ENCODE measurements at regions not wholly inside any gene's neighbourhood (a gene's known extent, or its start where the extent isn't known, plus 50 kb on each side); places are given as distances from the start of the nearest gene placed in this dataset.

DNA sequence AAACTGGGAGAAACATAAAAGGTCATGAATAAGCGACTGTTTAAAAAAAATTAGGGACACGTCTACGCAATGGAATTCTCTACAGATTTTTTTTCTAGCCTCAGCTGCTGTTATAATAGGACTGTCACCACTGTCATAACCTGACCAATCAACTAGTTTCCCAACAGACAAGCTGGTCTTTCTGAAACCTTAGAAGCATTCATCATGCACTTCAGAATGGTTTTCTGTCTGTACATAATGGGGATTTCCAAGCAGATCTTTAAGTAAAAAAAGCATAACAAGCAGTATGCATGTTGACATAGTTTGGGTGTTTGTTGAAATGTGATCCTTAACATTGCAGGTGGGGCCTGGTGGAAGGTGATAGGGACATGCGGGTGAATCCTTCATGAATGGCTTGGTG lies 58.3 kb upstream of the SEMA6A start:
- no peak for TF ChIP-seq EZH2 (IDR thresholded peaks at IDR 0.05; ENCODE audit: borderline replicate concordance, low read depth, low read length, severe bottlenecking)
- TF ChIP-seq, protein P1, sequence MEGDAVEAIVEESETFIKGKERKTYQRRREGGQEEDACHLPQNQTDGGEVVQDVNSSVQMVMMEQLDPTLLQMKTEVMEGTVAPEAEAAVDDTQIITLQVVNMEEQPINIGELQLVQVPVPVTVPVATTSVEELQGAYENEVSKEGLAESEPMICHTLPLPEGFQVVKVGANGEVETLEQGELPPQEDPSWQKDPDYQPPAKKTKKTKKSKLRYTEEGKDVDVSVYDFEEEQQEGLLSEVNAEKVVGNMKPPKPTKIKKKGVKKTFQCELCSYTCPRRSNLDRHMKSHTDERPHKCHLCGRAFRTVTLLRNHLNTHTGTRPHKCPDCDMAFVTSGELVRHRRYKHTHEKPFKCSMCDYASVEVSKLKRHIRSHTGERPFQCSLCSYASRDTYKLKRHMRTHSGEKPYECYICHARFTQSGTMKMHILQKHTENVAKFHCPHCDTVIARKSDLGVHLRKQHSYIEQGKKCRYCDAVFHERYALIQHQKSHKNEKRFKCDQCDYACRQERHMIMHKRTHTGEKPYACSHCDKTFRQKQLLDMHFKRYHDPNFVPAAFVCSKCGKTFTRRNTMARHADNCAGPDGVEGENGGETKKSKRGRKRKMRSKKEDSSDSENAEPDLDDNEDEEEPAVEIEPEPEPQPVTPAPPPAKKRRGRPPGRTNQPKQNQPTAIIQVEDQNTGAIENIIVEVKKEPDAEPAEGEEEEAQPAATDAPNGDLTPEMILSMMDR (IDR thresholded peaks at IDR 0.05; ENCODE audit: extremely low read depth in 1 of 2, insufficient read depth in 1 of 2, low read depth in 1 of 2, low read length in 2 of 2) = no peak
